Activated T-helper 2 cell treated with anti-CD3 and anti-CD28 coated beads, Interferon-gamma antibody, Interleukin-2, Interleukin-4, amounts not matched to agents 10 μg/mL and 5 μg/mL and 100 μg/mL, durations not matched to agents 14 hours and 24 hours and 36 hours (primary cell): ENCODE measurements at regions not wholly inside any gene's neighbourhood (a gene's known extent, or its start where the extent isn't known, plus 50 kb on each side); places are given as distances from the start of the nearest gene placed in this dataset.

Experiments
- DNase-seq: peaks from one replicate; pipeline ENCODE4 v3.0.0; 2021; ENCODE audit warnings: low spot score
- H3K27ac Mint-ChIP-seq: one replicate; pipeline ENCODE4 v1.8.0; 2021; ENCODE audit warnings: mixed read lengths
- H3K27me3 Mint-ChIP-seq: one replicate; pipeline ENCODE4 v1.8.0; 2021; ENCODE audit warnings: low read depth, mixed read lengths
- H3K36me3 Mint-ChIP-seq: one replicate; pipeline ENCODE4 v1.8.0; 2021; ENCODE audit warnings: low read depth, mixed read lengths
- H3K4me1 Mint-ChIP-seq: one replicate; pipeline ENCODE4 v1.8.0; 2021; ENCODE audit warnings: low read depth, mixed read lengths
- H3K4me3 Mint-ChIP-seq: one replicate; pipeline ENCODE4 v1.8.0; 2021; ENCODE audit warnings: low read depth, mild to moderate bottlenecking, moderate library complexity, mixed read lengths
- H3K9me3 Mint-ChIP-seq: one replicate; pipeline ENCODE4 v1.8.0; 2021; ENCODE audit warnings: mixed read lengths
- intact Hi-C: fragments of 100-400 bp; cut with micrococcal nuclease; formaldehyde crosslinking; loops from one replicate; pipeline ENCODE4 v1.15.1; 2023

- intact Hi-C loops = loop anchor here (1.0 to 10.0 kb wide), 9 partner anchors 12 to 450 kb away; partner anchors contain the start of gene DUSP5
- H3K27me3 Mint-ChIP-seq = no peaks in the 10 kb centered on the region
- peak overlapping the region; percentile 90 for H3K27ac Mint-ChIP-seq
- DNase-seq = peak; percentile 84
- peaks cover 70% of the 10 kb centered on the region for H3K4me1 Mint-ChIP-seq
- peak overlapping the region; percentile 61 for H3K4me3 Mint-ChIP-seq
- H3K9me3 Mint-ChIP-seq = no peaks in the 10 kb centered on the region
- H3K36me3 Mint-ChIP-seq = no peaks in the 10 kb centered on the region
These were observed 83.0 kb upstream of the DUSP5 start for GRCh38 chr10:110414548-110415309.

- Mint-ChIP-seq H3K4me1 (peaks cover 74% of the 10 kb centered on the region), H3K27ac (peak overlapping the region; percentile 90), H3K4me3 (no peak overlapping the region), H3K9me3 (no peaks in the 10 kb centered on the region), H3K36me3 (no peaks in the 10 kb centered on the region), H3K27me3 (no peaks in the 10 kb centered on the region)
- DNase-seq = no peak
- intact Hi-C loops = loop anchor here (10.0 kb wide), 1 partner anchor 449 kb away; no protein-coding TSS in a partner anchor
These were observed 81.9 kb upstream of the DUSP5 start for GRCh38 chr10:110415809-110416208.

- Mint-ChIP-seq H3K9me3 (no peaks in the 10 kb centered on the region), H3K4me3 (no peak overlapping the region), H3K36me3 (no peaks in the 10 kb centered on the region), H3K27ac (no peak overlapping the region), H3K27me3 (no peaks in the 10 kb centered on the region), H3K4me1 (peaks cover 79% of the 10 kb centered on the region)
- intact Hi-C loops = loop anchor here (10.0 kb wide), 1 partner anchor 448 kb away; no protein-coding TSS in a partner anchor
- no peak for DNase-seq
These were observed 80.7 kb upstream of the DUSP5 start for GRCh38 chr10:110416776-110417711.

GRCh38 chr10:110418218-110418617, 79.5 kb upstream of the DUSP5 start:
- intact Hi-C loops = loop anchor here (10.0 kb wide), 1 partner anchor 447 kb away; no protein-coding TSS in a partner anchor
- Mint-ChIP-seq H3K4me3 (no peak overlapping the region), H3K9me3 (no peaks in the 10 kb centered on the region), H3K4me1 (peaks cover 70% of the 10 kb centered on the region), H3K27ac (no peak overlapping the region), H3K36me3 (no peaks in the 10 kb centered on the region), H3K27me3 (no peaks in the 10 kb centered on the region)
- DNase-seq = no peak

GRCh38 chr10:110419265-110419664, 78.4 kb upstream of the DUSP5 start:
- intact Hi-C loops = loop anchor here (10.0 kb wide), 1 partner anchor 446 kb away; no protein-coding TSS in a partner anchor
- no peaks in the 10 kb centered on the region for H3K9me3 Mint-ChIP-seq
- no peaks in the 10 kb centered on the region for H3K36me3 Mint-ChIP-seq
- no peak overlapping the region for H3K4me3 Mint-ChIP-seq
- H3K4me1 Mint-ChIP-seq = peaks cover 67% of the 10 kb centered on the region
- H3K27ac Mint-ChIP-seq = peak overlapping the region; percentile 56
- no peaks in the 10 kb centered on the region for H3K27me3 Mint-ChIP-seq
- DNase-seq = no peak

- peak overlapping the region; percentile 82 for H3K27ac Mint-ChIP-seq
- H3K27me3 Mint-ChIP-seq = no peaks in the 10 kb centered on the region
- H3K4me3 Mint-ChIP-seq = no peak overlapping the region
- H3K36me3 Mint-ChIP-seq = no peaks in the 10 kb centered on the region
- H3K9me3 Mint-ChIP-seq = no peaks in the 10 kb centered on the region
- intact Hi-C loops = loop anchor here (10.0 kb wide), 1 partner anchor 196 kb away; no protein-coding TSS in a partner anchor
- DNase-seq = no peak
- H3K4me1 Mint-ChIP-seq = peaks cover 61% of the 10 kb centered on the region
These were observed 77.1 kb upstream of the DUSP5 start for GRCh38 chr10:110420401-110421193.

GRCh38 chr10:110421512-110422138, 76.1 kb upstream of the DUSP5 start:
- H3K27me3 Mint-ChIP-seq = no peaks in the 10 kb centered on the region
- intact Hi-C loops = loop anchor here (10.0 kb wide), 1 partner anchor 197 kb away; no protein-coding TSS in a partner anchor
- H3K9me3 Mint-ChIP-seq = no peaks in the 10 kb centered on the region
- no peaks in the 10 kb centered on the region for H3K36me3 Mint-ChIP-seq
- H3K27ac Mint-ChIP-seq = peak overlapping the region; percentile 82
- no peak for DNase-seq
- H3K4me1 Mint-ChIP-seq = peaks cover 65% of the 10 kb centered on the region
- no peak overlapping the region for H3K4me3 Mint-ChIP-seq

GRCh38 chr10:110422548-110422947, 75.2 kb upstream of the DUSP5 start:
- Mint-ChIP-seq H3K36me3 (no peaks in the 10 kb centered on the region), H3K4me1 (peaks cover 67% of the 10 kb centered on the region), H3K27me3 (no peaks in the 10 kb centered on the region), H3K4me3 (no peak overlapping the region), H3K27ac (no peak overlapping the region), H3K9me3 (no peaks in the 10 kb centered on the region)
- intact Hi-C loops = loop anchor here (10.0 kb wide), 1 partner anchor 198 kb away; no protein-coding TSS in a partner anchor
- DNase-seq = no peak

- Mint-ChIP-seq H3K36me3 (no peaks in the 10 kb centered on the region), H3K4me1 (peaks cover 68% of the 10 kb centered on the region), H3K9me3 (no peaks in the 10 kb centered on the region), H3K4me3 (no peak overlapping the region), H3K27me3 (no peaks in the 10 kb centered on the region), H3K27ac (peak overlapping the region; percentile 38)
- DNase-seq = no peak
- intact Hi-C loops = loop anchor here (10.0 kb wide), 1 partner anchor 199 kb away; no protein-coding TSS in a partner anchor
These were observed 74.1 kb upstream of the DUSP5 start for GRCh38 chr10:110423650-110424049.

GRCh38 chr10:110425684-110426293, 71.9 kb upstream of the DUSP5 start:
- no peaks in the 10 kb centered on the region for H3K36me3 Mint-ChIP-seq
- intact Hi-C loops = loop anchor here (1.0 to 10.0 kb wide), 11 partner anchors 11 to 201 kb away; partner anchors contain the start of gene DUSP5
- H3K4me1 Mint-ChIP-seq = peaks cover 60% of the 10 kb centered on the region
- H3K4me3 Mint-ChIP-seq = peak overlapping the region; percentile 28
- H3K27ac Mint-ChIP-seq = peak overlapping the region; percentile 85
- H3K9me3 Mint-ChIP-seq = no peaks in the 10 kb centered on the region
- DNase-seq = peak; percentile 34
- no peaks in the 10 kb centered on the region for H3K27me3 Mint-ChIP-seq
